ENCODE measurements at regions not wholly inside any gene's neighbourhood (a gene's known extent, or its start where the extent isn't known, plus 50 kb on each side); places are given as distances from the start of the nearest gene placed in this dataset.

DNA sequence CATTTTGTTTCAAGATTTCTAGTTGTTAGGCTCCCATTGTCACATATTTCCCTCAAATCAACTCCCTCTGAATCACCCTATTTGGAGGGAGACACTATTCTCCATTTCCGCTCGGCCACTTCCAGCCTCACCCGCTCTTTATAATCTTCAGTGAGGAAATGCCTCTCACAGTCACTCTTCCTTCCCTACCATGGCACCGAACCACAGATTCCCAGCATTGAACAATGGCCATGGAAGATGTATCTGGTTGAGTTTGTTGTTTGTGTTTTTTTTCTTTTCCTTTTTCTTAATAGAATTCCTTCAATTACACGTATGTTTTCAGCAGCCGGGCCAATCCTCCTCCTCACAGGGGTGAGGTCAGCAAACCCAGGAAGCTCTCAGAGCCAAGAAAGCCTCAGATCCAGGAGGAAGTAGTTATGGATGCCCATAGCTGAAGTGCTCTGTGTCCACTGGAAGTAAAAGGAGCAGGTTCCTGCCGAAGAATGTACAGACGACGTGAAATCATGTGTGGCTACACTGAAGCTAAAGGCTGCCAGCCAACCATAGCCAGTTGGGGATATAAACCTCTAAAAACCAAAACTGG, 472.1 kb downstream of the FOXO1 start:
- DNase-seq: no peak
- intact Hi-C loops (cut with DNase I): loop anchor here (5.0 kb wide), 1 partner anchor 78 kb away; no protein-coding TSS in a partner anchor

DNA sequence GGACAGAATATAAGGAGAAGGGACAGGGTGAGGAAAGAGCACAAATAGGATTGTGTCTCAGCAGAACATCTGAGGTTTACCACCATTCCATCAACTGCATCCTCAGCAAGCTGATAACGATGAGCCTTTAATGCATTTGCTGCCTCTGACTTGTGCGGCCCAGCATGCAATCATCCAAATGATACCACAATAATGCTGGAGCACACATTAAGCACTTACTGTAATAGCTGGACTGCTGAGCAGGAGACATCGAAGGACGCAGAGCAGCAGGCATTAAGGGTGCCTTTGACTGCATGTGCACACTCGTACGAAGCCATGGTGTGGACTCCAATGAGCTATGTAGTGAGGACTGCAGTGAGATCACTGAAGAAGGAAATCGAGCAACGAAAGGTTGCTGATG, 469.4 kb downstream of the FOXO1 start:
- intact Hi-C loops (cut with DNase I): no loop called here
- DNase-seq: no peak

DNA sequence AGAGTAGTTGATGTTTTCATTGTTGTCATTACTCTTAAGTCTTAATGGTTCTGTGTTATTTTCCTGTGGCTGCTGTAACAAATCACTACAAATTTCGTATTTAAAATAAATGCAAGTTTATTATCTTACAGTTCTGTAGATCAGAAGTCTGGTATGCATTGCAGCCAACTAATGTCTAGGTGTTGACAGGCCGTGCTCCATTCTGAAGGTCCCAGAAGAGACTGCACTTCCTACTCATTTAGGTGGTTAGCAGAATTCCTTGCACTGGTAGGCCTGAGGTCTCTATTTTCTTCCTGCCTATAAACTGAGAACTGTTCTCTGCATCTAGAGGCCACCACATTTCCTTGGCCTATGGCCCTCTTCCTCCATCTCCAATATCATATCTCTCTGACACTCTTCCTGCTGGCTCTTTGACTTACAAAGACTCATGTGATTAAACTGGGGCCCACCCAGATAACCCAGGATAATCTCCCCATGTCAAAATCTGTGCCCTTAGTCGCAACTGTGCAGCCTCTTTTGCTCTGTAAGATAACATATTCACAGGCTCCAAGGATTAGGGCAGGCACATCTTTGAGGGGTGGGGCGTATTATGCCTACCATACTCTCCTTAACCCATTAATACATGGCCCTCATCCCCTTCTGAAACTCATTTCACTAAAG, 468.4 kb downstream of the FOXO1 start:
- intact Hi-C loops (cut with DNase I): no loop called here
- no peak for DNase-seq

DNA sequence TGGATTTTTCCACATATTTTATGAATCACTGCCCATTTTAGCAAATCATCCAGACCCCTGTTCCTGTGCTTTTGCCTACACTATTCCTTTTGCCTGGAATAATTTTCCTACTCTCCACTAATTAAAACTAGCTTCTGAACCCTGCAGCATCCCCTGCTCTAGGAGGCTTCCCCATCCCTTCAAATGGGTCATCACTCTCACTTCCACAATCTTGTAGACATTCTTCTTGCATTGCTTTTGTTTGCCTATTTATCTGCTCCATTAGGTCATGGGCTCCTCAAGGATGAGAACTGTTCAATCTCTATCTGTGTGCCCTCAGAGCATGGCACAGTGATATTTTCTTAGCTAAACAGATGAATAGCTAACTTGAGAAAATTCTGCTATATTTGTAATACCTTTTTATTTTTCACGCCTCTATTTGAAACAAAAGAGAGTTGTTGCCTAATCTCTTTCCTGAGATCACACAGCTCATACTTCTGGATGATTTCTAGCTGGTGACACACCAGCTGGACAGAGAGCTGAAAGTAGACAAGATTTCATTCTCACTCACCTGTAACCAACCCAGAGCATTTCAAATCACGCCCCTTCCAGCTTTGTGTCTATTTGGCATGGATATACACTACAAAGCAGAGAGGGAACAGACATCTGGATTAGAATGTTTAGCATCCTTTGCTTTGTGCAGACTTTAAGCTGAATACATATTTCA, 466.0 kb downstream of the FOXO1 start:
- intact Hi-C loops (cut with DNase I): no loop called here
- no peak for DNase-seq

DNA sequence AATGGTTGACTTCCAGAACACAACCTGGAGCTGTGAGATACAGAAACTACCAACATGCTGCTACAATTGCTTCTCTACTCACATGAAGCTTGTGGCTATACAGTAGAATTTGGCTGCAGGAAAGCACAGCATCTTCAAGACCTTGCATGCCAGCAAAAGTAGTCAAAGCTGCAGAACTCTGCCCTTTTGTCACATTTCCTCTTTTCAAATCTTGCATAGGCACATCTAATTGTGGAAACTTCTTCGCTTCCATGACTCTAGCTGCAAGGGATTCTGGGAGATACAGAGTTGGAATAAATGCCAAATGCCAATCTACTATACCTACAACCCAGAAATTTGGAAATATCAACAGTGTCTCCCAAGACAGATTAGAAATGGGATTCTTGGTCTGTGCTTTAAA, 462.2 kb downstream of the FOXO1 start:
- DNase-seq: no peak
- intact Hi-C loops (cut with DNase I): no loop called here

DNA sequence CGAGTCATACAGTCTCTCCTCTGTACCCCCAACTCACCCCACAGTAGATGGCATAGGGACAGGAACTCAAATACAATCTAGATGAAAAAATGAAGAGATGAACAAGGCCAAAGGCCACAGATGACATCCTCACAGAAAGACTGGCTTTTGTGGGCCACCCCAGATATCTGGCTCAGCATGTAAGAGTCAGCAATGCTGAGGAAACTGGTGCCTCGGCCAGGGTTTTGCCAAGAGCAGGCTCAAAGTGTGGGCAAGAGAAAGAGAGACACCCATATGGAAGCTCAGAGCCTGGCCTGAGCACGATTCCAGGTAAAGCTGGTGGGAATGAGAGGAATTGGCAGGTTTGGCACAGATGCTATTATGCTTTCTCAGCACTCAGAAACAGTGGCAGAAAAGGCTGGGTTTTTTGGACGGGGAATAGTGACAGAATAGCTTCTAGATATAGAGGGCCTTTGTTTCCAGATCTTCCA, 460.6 kb downstream of the FOXO1 start:
- intact Hi-C loops (cut with DNase I): no loop called here
- peak in 1 of 10 donors; percentile 27 for DNase-seq

DNA sequence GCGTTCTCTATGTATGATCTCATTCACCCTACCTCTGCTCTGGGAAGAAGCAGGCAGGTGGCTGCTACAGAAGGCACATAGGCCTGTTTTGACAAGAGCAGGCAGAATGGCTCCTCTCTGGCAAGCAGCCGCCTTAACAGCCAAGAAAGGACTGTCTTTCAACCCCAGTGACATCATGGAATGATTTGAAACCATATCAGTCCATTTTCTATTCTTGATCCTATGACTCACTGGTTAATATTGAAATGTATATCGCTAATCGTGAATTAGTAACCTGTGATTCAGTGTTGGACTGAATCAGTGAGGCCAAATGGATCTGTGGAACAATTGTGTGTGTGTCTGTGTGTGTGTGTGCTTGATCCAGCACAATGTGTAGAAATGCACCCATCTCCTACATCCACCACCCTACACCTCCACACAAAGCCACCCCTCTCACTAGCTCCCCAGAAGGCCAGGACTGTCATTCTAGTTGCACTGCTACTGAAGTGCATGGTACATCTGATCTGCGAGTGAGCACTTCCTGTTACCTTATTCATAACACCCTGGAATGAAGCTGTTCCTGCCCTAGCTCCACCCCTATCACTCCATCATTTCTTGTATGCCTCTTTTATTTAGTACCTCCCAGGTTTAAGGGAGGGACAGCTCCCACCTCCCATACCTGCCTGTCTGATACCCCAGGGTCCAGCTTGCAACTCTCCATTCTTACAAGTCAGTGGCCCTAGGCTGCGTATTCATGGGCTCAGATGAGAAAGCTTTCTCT, 460.0 kb downstream of the FOXO1 start:
- intact Hi-C loops (cut with DNase I): no loop called here
- no peak for DNase-seq

DNA sequence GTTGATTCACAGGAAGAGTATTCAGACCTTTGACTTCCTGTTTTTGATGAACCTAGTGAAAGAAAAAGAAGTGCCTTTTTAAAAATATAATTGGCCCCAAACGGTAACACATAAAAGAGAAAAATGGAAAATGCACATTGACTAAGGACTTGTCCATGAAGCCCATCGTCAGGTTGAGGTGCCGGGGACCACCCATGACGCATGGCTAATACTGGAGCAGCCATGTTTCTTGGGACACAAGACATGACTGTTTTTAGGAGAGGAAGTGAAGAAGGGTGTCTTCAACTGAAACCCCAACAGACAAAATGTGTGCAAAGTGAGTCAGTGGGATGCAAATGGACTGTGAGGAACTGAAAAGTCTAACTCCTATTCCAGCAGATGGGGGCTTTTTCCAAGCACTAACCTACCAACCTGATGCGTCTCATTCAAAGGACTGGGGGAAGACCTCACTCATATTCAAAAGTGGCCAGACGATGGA, 459.4 kb downstream of the FOXO1 start:
- intact Hi-C loops (cut with DNase I): no loop called here
- no peak for DNase-seq

DNA sequence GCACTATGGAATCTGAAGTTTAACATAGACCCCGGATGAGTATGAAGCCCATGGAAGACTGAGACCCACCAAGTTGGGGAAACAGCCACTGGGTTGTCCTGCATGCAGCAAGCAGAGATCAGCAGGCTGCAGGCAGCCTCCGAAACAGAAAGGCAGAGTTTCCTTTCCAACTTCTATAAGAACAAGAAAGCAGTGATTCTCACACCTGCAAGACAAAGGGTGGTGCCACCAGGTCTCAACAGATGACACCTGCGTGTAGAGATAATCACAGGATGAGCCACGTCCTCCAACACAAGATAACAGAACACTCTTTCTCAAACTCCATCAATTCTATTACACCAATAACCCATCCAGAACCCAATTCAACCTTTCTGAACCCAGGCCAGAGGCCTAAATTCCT, 457.9 kb downstream of the FOXO1 start:
- intact Hi-C loops (cut with DNase I): no loop called here
- DNase-seq: no peak

DNA sequence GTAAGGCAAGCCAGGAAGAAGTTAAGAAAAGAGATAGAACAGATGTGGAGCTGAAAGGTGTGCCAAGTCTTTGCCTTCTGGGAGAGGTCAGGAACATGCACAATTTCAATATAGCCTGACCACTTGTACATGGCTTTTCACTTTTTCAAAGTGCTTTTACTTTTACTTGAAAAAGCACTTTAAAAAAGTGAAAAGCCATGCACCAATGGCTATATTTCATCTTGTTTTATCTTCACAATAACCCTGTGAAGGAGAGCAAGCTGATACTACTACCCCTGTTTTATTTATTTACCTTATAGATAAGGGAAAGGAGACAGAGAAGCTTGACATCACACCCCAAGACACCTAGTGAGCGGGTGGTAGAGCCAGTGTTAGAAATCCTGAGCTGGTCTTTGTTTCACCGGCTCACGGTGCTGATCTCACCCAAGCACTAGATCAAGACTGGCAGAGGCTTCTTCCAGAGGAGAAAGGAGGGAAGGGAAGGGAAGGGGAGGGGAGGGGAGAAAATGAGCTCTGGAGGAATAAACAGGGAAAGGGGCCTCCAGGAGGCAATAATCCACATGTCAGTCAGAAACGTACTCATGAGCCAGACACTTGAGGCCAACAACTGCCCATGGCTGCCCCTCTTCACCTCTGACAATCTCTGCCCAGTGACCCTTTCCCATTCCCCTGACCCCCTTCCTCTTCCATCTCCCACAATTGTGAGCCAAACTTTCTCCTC, 455.4 kb downstream of the FOXO1 start:
- no peak for DNase-seq
- intact Hi-C loops (cut with DNase I): no loop called here

DNA sequence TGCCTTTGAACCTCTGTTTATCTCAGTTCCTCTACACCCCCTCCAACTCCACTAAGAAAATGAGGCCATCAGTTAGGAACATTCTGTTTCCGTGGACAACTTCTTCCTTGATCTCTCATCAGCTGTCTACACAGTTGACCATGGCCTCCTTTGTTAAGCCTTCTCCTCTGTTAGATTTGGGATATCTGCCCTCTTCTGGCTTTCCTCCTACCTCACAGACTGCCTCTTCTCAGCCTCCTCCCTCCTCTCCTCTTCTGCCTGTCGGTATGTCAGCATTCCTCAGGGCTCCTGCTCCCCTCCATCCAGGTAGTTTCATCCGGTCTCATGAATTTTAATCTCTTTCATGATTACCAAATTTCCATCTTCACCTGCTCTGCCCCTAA, 454.9 kb downstream of the FOXO1 start:
- intact Hi-C loops (cut with DNase I): no loop called here
- DNase-seq: no peak

DNA sequence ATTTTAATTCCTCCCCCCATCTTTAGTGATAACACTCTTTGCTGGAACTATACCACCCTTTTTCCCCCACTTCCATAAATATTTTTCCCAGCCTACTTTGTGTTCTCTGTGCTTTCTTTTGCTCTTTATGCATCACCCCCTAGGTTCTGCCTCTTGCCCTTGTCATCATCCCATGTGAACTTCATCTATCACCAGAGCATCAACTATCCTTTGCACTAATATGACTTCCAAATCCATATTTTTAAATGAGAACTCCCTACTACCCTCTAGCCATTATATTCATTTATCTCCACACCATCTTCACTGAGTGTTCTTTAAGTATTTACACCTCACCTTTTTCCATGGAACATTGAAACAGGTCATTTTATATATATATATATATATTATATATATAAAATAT, 452.7 kb downstream of the FOXO1 start:
- intact Hi-C loops (cut with DNase I): no loop called here
- no peak for DNase-seq

DNA sequence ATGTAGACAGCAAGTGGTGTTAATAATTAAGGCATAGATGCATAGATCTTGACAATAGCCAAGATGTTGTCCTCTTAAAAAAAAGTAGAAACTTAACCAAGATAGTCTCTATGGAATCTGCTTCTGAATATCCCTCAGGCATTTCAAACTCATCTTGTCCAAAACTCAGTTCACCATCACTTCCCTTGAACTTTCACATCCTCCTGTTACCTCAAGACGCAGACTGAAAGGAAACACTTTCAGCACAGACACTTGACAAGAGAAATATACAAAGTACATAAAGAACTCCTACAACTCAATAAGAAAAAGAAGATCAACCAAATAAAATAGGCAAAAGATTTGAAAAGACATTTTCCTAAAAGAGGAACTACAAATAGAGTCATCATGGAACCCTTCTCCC, 451.1 kb downstream of the FOXO1 start:
- intact Hi-C loops (cut with DNase I): no loop called here
- no peak for DNase-seq

DNA sequence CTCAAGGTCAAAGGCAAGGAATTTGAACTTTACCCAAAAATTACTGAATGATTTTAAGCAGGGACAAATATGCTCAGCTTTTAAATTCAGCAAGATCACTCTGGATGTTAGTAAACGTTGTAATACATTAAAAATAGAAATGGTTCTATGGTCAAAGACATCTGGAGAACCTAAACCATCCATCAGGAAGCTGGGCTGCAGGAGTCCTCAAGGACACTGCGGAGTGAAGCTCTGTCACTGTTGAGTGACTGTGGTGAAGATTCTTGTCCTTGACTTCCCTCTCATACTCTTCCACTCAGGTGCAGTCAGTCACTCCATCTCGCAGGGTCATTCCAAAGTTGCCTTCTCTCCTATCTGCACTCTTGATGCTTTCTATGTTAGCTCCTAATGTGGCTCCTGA, 450.7 kb downstream of the FOXO1 start:
- no peak for DNase-seq
- intact Hi-C loops (cut with DNase I): no loop called here

DNA sequence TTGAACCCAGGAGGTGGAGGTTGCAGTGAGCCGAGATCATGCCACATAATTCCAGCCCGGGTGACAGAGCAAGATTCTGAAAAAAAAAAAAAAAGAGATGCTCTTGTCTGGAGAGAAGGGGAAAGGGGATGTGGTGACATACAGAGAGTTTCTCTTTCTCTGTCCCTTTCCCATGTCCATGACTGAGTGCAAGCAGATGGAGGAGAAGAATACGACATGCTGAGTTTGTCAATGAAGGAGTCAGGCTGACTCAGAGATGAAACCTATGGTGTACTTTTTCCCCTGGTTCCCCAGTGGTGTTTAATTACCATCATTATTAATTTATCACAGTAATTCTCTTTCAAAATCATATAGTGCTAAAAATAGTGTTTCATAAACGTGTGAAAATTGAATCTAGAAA, 448.8 kb downstream of the FOXO1 start:
- DNase-seq: no peak
- intact Hi-C loops (cut with DNase I): no loop called here

DNA sequence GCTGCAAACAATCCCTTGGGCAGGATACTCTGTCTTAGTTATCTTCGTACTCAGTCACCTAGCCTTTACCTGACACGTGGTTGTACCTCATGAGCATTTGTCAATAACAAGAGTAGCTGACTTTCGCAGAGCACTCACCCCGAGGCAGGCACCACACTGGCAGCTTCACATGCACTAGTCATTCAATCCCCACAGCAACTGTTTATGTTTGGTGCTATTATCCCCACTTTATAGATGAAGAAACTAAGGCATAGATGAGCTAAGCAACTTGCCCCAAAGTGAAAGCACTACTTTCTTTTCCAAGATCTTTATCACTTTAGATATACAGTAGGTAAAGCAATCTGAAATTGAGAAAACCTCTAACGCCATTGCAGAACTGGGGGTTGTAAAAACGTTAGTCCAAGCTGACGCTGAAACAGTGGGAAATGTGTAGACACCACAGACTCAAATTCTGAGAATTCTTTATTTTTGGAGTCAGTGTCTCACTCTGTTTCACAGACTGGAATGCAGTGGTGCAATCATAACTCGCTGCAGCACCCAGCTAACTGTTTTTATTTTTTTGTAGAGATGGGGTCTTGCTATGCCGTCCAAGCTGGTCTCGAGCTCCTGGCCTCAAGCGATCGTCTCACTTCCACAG, 446.0 kb downstream of the FOXO1 start:
- intact Hi-C loops (cut with DNase I): no loop called here
- no peak for DNase-seq

DNA sequence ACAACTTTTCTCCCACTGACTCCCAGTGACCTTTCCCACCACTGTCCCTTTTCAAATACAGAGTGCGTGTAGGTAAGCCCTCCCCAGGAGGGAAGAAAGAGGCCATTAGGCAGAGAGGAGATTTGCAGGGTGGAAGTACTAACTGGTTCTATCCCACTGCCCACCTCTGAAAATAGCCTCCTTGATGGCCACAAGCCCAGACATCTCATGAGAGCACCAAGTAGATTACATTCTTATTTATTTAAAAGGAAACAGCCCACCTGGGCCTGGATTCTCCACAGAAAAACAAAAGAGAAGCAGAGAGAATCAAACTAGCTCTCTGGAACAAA, 445.3 kb downstream of the FOXO1 start:
- no peak for DNase-seq
- intact Hi-C loops (cut with DNase I): no loop called here

DNA sequence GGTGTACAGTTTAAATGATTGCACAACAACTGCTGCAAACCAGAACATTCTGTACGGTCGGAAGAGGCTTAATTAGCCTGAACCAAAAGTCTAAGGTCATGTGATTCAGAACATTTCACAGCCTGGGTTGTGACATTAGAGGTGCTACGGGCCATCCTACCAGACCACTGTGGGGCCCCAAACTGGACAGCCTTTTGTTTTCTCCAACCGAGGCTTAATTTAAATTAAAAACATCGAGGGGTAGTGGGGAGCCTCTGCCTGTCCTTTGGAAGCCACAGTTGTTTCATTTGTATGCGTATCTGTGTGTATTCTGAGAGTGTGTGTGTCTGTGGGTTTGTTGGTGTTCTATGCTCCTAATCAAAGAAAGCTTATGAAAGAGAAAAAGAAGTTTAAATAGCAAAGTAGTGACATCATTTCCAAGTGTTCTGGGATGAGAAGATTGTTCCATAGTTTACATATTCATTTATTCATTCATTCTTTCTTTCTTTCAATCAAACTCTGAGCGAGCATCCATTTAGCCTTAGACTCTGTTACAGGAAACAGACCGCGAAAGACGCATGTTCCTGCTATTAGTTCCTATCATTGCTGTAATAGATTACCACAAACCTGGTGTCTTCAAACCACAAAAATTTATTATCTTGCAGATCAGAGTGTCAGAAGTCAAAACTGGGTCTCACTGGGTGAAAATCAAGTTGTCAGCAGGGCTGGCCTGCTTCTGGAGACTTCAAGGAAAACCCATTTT, 444.8 kb downstream of the FOXO1 start:
- intact Hi-C loops (cut with DNase I): no loop called here
- DNase-seq: no peak

DNA sequence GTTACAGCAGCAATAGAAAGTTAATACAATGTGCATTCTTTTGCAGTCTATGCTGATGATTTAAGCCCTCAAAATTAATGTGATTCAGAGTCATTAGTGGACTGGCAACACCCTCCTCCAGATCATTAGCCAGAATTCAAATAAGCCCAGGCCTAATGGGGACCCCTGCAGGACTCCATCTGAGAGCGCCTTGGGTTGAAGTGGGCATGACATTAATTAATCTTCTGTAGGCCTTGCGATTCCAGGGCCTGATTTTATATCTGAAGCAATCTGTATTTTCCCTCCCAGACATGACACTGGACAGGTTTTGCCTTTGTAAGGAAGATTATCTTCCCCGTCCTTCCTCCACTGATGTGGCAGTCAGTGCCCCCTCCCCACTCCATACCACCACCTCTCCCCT, 442.9 kb downstream of the FOXO1 start:
- intact Hi-C loops (cut with DNase I): no loop called here
- DNase-seq: no peak

DNA sequence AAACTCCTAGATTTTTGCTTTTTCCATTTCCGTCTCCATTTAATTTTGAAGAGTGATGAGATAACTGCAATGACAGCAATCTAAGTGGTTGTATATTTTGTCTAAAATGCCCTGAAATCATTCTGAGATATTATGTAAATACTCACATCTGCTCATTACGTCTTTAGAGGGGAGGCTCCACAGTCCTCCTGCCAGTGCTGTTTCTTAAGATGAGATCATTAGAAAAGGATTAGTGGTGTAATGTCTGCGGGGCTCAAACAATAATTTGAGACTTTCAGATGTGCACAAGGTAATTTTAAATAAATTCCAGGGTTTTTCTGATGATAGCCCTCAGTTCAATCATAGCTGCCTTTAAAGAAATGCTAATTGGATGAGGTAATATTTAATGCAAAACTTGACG, 437.9 kb downstream of the FOXO1 start:
- intact Hi-C loops (cut with DNase I): no loop called here
- DNase-seq: no peak

Measured in posterior cingulate gyrus (tissue), 11 donors.